A673 (cell line): ENCODE measurements at regions not wholly inside any gene's neighbourhood (a gene's known extent, or its start where the extent isn't known, plus 50 kb on each side); places are given as distances from the start of the nearest gene placed in this dataset.

Experiments
- CTCF ChIP-seq: fragments of 300-800, 200-600 bp; sonication (generic); conservative IDR thresholded peaks from 2 replicates; pipeline ENCODE4 v1.5.1; 2017; ENCODE audit warnings: low read depth, mild to moderate bottlenecking, antibody characterized with exemption, low read length, moderate library complexity, mixed read lengths
- EZH2 ChIP-seq: fragments of 200-600 bp; sonication (generic); IDR thresholded peaks from 2 replicates; pipeline ENCODE4 v1.6.1; 2017; ENCODE audit warnings: borderline replicate concordance, low read depth, mild to moderate bottlenecking, mixed read lengths, antibody characterized with exemption, low read length; ENCODE audit not compliant: poor library complexity, severe bottlenecking

GRCh38 chr3:168461793-168462192 lies 366.1 kb upstream of the GOLIM4 start:
- no peak for TF ChIP-seq CTCF
- TF ChIP-seq EZH2, result no peak
